D721Med (cell line): ENCODE measurements at regions not wholly inside any gene's neighbourhood (a gene's known extent, or its start where the extent isn't known, plus 50 kb on each side); places are given as distances from the start of the nearest gene placed in this dataset.

Source experiments
- DNase-seq: peaks from one replicate; pipeline ENCODE4 v3.0.0; 2011; ENCODE audit warnings: low spot score; ENCODE audit not compliant: insufficient read length
- FAIRE-seq: peaks from 2 replicates; lab custom pipeline; 2011; peaks lifted over from hg19 to GRCh38; lab: Jason Lieb, UNC
- TF ChIP-seq, protein P1 (sequence below): IDR thresholded peaks from 2 replicates; pipeline ENCODE4 v1.5.1; 2012; ENCODE audit warnings: mild to moderate bottlenecking, control low read depth; ENCODE audit not compliant: insufficient read depth; ENCODE audit errors: missing control alignments

DNA sequence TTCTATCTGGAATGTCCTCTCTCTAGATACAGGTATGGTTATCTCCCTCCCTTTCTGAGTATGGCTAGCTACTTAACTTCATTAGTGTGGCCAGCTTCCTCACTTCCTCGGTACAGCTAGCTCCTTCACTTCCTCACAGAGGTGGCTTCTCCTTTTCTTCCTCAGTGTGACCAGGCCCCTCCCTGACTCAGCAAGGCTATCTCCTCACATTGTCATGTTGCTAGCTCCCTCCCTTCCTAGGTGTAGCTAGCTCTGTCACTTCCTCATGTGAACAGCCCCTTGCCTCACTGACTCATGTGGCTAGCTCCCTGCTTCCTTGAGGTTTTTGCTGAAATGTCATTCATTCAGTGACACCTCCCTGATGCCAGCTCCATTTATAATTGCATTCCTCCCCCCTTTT lies 67.3 kb upstream of the DDIT4L start:
- FAIRE-seq (no peak), DNase-seq (no peak)
- TF ChIP-seq, protein P1, sequence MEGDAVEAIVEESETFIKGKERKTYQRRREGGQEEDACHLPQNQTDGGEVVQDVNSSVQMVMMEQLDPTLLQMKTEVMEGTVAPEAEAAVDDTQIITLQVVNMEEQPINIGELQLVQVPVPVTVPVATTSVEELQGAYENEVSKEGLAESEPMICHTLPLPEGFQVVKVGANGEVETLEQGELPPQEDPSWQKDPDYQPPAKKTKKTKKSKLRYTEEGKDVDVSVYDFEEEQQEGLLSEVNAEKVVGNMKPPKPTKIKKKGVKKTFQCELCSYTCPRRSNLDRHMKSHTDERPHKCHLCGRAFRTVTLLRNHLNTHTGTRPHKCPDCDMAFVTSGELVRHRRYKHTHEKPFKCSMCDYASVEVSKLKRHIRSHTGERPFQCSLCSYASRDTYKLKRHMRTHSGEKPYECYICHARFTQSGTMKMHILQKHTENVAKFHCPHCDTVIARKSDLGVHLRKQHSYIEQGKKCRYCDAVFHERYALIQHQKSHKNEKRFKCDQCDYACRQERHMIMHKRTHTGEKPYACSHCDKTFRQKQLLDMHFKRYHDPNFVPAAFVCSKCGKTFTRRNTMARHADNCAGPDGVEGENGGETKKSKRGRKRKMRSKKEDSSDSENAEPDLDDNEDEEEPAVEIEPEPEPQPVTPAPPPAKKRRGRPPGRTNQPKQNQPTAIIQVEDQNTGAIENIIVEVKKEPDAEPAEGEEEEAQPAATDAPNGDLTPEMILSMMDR: no peak

DNA sequence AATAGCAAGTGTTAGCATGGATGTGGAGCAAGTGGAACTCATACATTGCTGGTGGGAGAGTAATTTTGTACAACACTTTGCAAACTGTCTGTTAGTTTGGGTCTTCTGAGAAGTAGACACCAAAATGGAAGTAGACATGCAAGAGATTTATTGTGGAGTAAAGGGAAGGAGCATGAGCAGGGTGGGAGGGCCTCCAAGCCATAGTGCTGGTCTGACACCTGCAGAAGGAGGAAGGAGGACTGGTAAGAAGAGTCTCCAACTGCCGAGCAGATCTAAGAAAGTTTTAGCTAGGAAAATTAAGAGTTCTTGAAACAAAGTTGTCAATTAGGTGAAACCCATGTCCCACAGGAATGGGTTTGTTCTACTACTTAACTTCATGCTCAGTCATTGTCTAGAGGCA lies 64.0 kb upstream of the DDIT4L start:
- FAIRE-seq (no peak), DNase-seq (no peak)
- TF ChIP-seq, protein P1: no peak

DNA sequence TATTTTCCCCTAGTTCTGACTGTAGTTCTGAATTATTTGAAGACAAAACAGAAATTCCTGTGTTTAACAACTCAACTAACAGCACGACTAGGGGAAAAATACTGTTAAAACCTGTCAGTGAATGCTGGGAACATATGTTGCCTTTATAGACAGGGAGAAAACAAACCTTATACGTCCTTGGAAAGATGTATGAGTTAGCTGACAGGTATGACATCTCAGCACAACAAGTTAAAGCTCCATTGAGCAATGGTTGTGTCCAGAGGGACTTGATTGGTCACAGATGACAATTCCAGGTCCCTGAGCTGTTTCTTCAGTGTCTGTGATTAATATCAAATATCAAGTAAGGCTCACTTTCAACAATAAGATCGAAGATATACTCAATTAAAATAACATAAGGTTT lies 58.2 kb upstream of the DDIT4L start:
- DNase-seq (no peak), FAIRE-seq (no peak)
- TF ChIP-seq, protein P1: no peak

DNA sequence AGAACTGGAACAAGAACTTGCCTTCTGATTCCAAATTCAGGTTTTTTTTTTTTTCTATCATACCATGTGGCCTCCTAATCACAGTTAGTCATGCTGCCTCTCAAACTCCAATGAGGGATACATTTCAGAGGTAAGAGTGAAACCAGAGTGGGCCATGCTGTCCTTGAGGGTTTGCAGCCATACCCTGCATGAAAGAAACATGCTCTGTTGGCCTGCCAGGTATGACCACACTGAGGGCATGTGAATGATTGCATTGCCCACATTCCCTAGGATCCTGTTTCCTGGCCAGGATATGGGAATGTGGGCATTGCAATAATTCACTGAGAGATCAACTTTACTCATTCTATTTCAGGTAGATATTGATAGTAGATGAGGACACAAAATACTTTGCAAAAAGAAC lies 56.4 kb upstream of the DDIT4L start:
- no peak for FAIRE-seq
- no peak for DNase-seq
- TF ChIP-seq, protein P1: no peak

DNA sequence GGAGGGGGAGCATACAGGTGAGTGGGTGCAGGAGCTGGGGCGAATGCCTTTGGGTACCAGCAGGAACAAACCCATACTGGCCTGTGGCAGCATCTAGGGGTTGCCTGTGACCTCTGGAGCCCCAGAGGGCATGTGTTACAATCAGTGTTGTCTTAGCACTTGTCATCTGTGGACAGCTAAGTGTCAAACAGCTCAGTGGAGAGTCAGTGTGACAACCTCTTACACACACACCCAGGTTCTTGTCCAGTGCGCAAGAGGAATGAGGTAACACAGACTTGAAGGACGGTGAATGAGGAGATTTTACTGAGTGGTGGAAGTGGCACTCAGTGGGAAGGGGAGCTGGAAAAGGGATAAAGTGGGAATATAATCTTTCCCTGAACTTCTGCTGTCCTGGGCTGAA lies 54.1 kb upstream of the DDIT4L start:
- DNase-seq: no peak
- no peak for FAIRE-seq
- TF ChIP-seq, protein P1: no peak
